Keratinocyte (primary cell): ENCODE measurements at regions not wholly inside any gene's neighbourhood (a gene's known extent, or its start where the extent isn't known, plus 50 kb on each side); places are given as distances from the start of the nearest gene placed in this dataset.

Experiments used
- DNase-seq: peaks from one replicate; pipeline ENCODE4 v3.0.0-alpha.2; 2011; ENCODE audit warnings: low read depth, missing footprints, low spot score
- FAIRE-seq: peaks from 2 replicates; lab custom pipeline; 2011; peaks lifted over from hg19 to GRCh38; lab: Jason Lieb, UNC
- H2AFZ ChIP-seq: 2 replicates; pipeline ENCODE4 v1.6.0; 2012; ENCODE audit warnings: low read length, control low read depth, inconsistent platforms; ENCODE audit not compliant: control insufficient read depth
- H3K27ac ChIP-seq: 2 replicates; pipeline ENCODE4 v1.5.1; 2011; ENCODE audit warnings: low read length; ENCODE audit not compliant: control insufficient read depth, insufficient read depth
- H3K27me3 ChIP-seq: 3 replicates; pipeline ENCODE4 v1.6.0; 2011; ENCODE audit warnings: low read length; ENCODE audit not compliant: control insufficient read depth, insufficient read depth; ENCODE audit errors: extremely low read depth
- H3K36me3 ChIP-seq, 2 experiments: 2 replicates in 1 of 2; 3 replicates in 1 of 2; pipeline ENCODE4 v1.5.1; 2011; ENCODE audit warnings: low read length in 2 of 2, mild to moderate bottlenecking in 1 of 2; ENCODE audit not compliant: control insufficient read depth in 2 of 2, insufficient read depth in 2 of 2; ENCODE audit errors: extremely low read depth in 1 of 2
- H3K4me1 ChIP-seq: 3 replicates; pipeline ENCODE4 v1.5.1; 2011; ENCODE audit warnings: low read length; ENCODE audit not compliant: control insufficient read depth, insufficient read depth; ENCODE audit errors: extremely low read depth
- H3K4me2 ChIP-seq: 3 replicates; pipeline ENCODE4 v1.6.0; 2011; ENCODE audit warnings: low read depth, low read length; ENCODE audit not compliant: control insufficient read depth, insufficient read depth; ENCODE audit errors: extremely low read depth
- H3K4me3 ChIP-seq, 3 experiments: fragments of 200-600 bp in 1 of 3; sonication (generic) in 1 of 3; 2 replicates in 2 of 3; 3 replicates in 1 of 3; pipeline ENCODE4 v1.5.1; 2011 to 2016; ENCODE audit warnings: low read length in 3 of 3, mild to moderate bottlenecking in 3 of 3, control low read depth in 2 of 3, inconsistent platforms in 1 of 3, low read depth in 1 of 3, mixed read lengths in 1 of 3, mixed run types in 1 of 3, moderate library complexity in 1 of 3; ENCODE audit not compliant: control insufficient read depth in 2 of 3, insufficient read depth in 2 of 3; ENCODE audit errors: extremely low read depth in 1 of 3
- H3K79me2 ChIP-seq: 2 replicates; pipeline ENCODE4 v1.6.0; 2012; ENCODE audit warnings: low read length; ENCODE audit not compliant: control insufficient read depth, insufficient read depth
- H3K9ac ChIP-seq: 3 replicates; pipeline ENCODE4 v1.6.0; 2011; ENCODE audit warnings: low read length; ENCODE audit not compliant: control insufficient read depth, insufficient read depth; ENCODE audit errors: extremely low read depth
- H3K9me1 ChIP-seq: 3 replicates; pipeline ENCODE4 v1.6.0; 2011; ENCODE audit warnings: low read length; ENCODE audit not compliant: control insufficient read depth, insufficient read depth; ENCODE audit errors: extremely low read depth
- H3K9me3 ChIP-seq: 2 replicates; pipeline ENCODE4 v1.5.1; 2012; ENCODE audit warnings: low read depth, low read length; ENCODE audit not compliant: control insufficient read depth
- H4K20me1 ChIP-seq: 3 replicates; pipeline ENCODE4 v1.6.0; 2011; ENCODE audit warnings: low read length; ENCODE audit not compliant: control insufficient read depth, insufficient read depth; ENCODE audit errors: extremely low read depth
- CTCF ChIP-seq, 3 experiments: IDR thresholded peaks in 1 of 3; conservative IDR thresholded peaks in 1 of 3; optimal IDR thresholded peaks in 1 of 3; 2 replicates in 2 of 3; 3 replicates in 1 of 3; pipeline versions ENCODE3 to v1.5.1; 2011; ENCODE audit warnings: low read length in 3 of 3, mild to moderate bottlenecking in 3 of 3, moderate library complexity in 2 of 3, control low read depth in 1 of 3, inconsistent platforms in 1 of 3; ENCODE audit not compliant: insufficient read depth in 2 of 3; ENCODE audit errors: extremely low read depth in 1 of 3
- EZH2 ChIP-seq: IDR thresholded peaks from one replicate; pipeline ENCODE4 v1.6.1; 2012; ENCODE audit warnings: inconsistent platforms, mild to moderate bottlenecking, low read length, moderate library complexity
- dilution Hi-C: fragments of 300-500 bp; cut with MboI; formaldehyde crosslinking; loops from one replicate; pipeline ENCODE4 v1.7.0; 2020; ENCODE audit warnings: low sequenced_read_pairs; ENCODE audit not compliant: extremely low pct_ligation_motif_present

- no peak overlapping the region for H2AFZ ChIP-seq
- H3K9ac ChIP-seq, result no peak overlapping the region
- H3K36me3 ChIP-seq, result no peaks in the 10 kb centered on the region
- no peak overlapping the region for H3K4me3 ChIP-seq
- FAIRE-seq (no peak), DNase-seq (no peak)
- H3K79me2 ChIP-seq, result no peaks in the 10 kb centered on the region
- peaks cover 23% of the 10 kb centered on the region for H3K4me1 ChIP-seq
- H3K9me1 ChIP-seq, result no peaks in the 10 kb centered on the region
- H4K20me1 ChIP-seq, result no peaks in the 10 kb centered on the region
- dilution Hi-C loops, result no loop called here
- H3K4me2 ChIP-seq, result no peak overlapping the region
- no peak overlapping the region for H3K27ac ChIP-seq
- no peaks in the 10 kb centered on the region for H3K9me3 ChIP-seq
- TF ChIP-seq EZH2 (no peak), CTCF (optimal IDR thresholded peaks at IDR 0.05 in 1 of 3, IDR thresholded peaks at IDR 0.05 in 1 of 3, conservative IDR thresholded peaks at IDR 0.05 in 1 of 3; ENCODE audit: extremely low read depth in 1 of 3, insufficient read depth in 2 of 3, low read length in 3 of 3) (no peak)
- H3K27me3 ChIP-seq, result no peaks in the 10 kb centered on the region
Measured at GRCh38 chr12:92047393-92047826, 98.2 kb downstream of the BTG1 start.

DNA sequence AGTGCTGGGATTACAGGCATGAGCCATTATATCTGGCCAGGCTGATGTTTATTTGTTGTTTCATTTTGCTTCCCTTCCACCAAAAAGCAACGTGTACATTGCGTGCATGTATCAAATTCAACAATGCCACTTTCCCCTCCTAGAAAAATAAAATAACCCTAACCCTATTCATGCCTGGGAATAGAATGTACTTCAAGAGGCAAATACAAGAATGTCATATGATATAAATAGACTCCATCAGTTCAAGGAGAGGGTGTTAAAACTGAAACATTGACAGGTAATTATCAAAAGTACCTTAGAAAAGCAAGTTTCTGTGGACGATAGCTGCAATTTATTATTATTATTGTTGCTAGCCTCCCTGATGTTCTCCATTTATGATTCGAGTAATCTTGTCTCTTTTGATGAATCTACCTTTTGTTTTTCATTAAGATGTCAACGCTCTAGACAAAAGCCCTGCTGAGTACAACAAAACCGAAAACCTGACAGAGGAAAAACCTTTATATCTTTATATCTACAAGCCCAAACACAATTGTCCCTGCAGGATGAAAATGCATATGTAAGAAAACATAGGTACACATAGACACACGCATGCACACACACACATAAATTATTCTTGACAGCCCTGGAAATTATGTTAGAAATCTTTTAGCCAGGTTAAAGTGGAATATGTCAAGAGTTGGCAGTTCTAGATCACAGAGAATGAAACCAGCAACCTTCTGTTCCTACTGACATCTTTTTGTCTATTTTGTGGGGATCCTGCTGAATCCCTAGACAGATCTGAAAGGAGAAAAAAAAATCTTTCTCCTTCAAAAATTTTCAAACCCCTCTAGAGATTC lies 98.9 kb downstream of the BTG1 start:
- Histone ChIP-seq H3K36me3 (no peaks in the 10 kb centered on the region), H3K4me3 (no peak overlapping the region), H4K20me1 (no peaks in the 10 kb centered on the region), H3K9me3 (no peaks in the 10 kb centered on the region), H3K4me1 (peaks cover 29% of the 10 kb centered on the region), H3K27ac (no peak overlapping the region), H3K4me2 (no peak overlapping the region), H2AFZ (no peak overlapping the region), H3K79me2 (no peaks in the 10 kb centered on the region), H3K9me1 (no peaks in the 10 kb centered on the region), H3K27me3 (no peaks in the 10 kb centered on the region), H3K9ac (no peak overlapping the region)
- dilution Hi-C loops, result no loop called here
- TF ChIP-seq CTCF (optimal IDR thresholded peaks at IDR 0.05 in 1 of 3, IDR thresholded peaks at IDR 0.05 in 1 of 3, conservative IDR thresholded peaks at IDR 0.05 in 1 of 3; ENCODE audit: extremely low read depth in 1 of 3, insufficient read depth in 2 of 3, low read length in 3 of 3) (no peak), EZH2 (no peak)
- FAIRE-seq, result no peak
- DNase-seq, result no peak
